ENCODE measurements at regions not wholly inside any gene's neighbourhood (a gene's known extent, or its start where the extent isn't known, plus 50 kb on each side); places are given as distances from the start of the nearest gene placed in this dataset.

DNA sequence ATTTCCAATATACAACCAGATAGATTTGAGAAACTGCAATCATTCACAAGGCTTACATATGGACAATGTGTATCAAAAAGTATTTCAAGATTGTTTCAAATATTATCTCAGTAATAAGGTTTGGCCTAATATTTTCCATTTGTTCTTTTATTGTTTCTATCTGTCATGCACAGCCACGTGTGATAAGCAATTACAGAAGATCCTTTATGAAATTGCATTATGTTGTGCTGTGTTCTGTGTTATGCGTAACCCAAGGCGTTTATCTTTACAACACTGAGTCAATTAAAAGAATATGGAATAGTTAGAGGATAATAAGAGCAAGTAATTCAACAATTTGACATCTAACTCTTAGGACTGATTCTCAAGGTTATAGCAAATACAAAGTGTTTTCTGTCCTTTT, 1009.3 kb upstream of the PRMT6 start:
- peaks cover 5% of the 10 kb centered on the region for H3K9me3 Mint-ChIP-seq
- no peak overlapping the region for H3K27ac Mint-ChIP-seq
- H3K4me1 Mint-ChIP-seq = no peaks in the 10 kb centered on the region
- no peaks in the 10 kb centered on the region for H3K36me3 Mint-ChIP-seq (ENCODE audit: low read depth)
- no peaks in the 10 kb centered on the region for H3K27me3 Mint-ChIP-seq (ENCODE audit: low read depth)
- H3K4me3 Mint-ChIP-seq = no peak overlapping the region
- TF ChIP-seq, protein P1, sequence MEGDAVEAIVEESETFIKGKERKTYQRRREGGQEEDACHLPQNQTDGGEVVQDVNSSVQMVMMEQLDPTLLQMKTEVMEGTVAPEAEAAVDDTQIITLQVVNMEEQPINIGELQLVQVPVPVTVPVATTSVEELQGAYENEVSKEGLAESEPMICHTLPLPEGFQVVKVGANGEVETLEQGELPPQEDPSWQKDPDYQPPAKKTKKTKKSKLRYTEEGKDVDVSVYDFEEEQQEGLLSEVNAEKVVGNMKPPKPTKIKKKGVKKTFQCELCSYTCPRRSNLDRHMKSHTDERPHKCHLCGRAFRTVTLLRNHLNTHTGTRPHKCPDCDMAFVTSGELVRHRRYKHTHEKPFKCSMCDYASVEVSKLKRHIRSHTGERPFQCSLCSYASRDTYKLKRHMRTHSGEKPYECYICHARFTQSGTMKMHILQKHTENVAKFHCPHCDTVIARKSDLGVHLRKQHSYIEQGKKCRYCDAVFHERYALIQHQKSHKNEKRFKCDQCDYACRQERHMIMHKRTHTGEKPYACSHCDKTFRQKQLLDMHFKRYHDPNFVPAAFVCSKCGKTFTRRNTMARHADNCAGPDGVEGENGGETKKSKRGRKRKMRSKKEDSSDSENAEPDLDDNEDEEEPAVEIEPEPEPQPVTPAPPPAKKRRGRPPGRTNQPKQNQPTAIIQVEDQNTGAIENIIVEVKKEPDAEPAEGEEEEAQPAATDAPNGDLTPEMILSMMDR (IDR thresholded peaks at IDR 0.05; ENCODE audit: unreplicated experiment in 3 of 3) = no peak

DNA sequence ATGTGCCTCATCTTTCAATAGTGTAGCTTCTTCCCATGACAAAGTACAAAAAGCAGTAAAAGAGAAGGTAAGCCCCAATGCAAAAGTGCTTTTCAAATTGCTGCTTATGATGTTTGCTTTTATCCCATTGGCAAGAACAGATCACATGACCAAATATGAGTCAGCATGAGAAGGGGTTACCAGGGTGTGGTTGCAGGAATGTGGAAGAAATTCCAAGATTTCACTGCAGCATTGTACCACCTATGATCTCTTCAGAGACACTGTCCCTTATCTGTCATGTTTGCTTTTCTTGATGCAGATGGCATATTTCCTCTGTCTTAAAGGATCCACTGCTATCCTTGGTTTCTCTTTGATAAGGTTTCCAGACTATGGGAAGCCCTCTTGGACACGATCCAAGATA, 1006.9 kb upstream of the PRMT6 start:
- no peaks in the 10 kb centered on the region for H3K9me3 Mint-ChIP-seq
- H3K36me3 Mint-ChIP-seq (ENCODE audit: low read depth) = no peaks in the 10 kb centered on the region
- no peaks in the 10 kb centered on the region for H3K27me3 Mint-ChIP-seq (ENCODE audit: low read depth)
- TF ChIP-seq, protein P1 (IDR thresholded peaks at IDR 0.05; ENCODE audit: unreplicated experiment in 3 of 3) = no peak
- no peaks in the 10 kb centered on the region for H3K4me1 Mint-ChIP-seq
- no peak overlapping the region for H3K27ac Mint-ChIP-seq
- H3K4me3 Mint-ChIP-seq = no peak overlapping the region

DNA sequence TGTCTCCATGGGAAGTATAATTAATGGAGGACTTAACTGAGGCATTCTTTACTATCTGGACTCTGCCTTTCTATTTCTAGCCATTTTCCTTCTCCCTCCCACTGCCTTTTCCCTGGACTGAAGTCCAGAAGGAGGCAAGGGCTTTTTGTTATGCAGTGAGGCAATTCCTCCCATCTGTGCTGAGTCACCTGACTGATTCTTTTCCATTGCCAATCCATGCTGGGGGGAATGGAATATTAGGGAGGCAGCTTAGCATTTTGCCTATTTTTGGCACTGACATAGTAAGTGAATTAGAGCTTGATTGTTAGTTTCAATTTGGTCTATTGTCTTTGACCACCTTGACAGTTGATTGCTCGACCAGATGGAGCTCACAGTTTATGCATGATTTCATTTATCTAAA, 1000.6 kb upstream of the PRMT6 start:
- TF ChIP-seq, protein P1 (IDR thresholded peaks at IDR 0.05; ENCODE audit: unreplicated experiment in 3 of 3) = no peak
- Mint-ChIP-seq H3K4me1 (no peaks in the 10 kb centered on the region), H3K4me3 (no peak overlapping the region), H3K27me3 (ENCODE audit: low read depth) (no peaks in the 10 kb centered on the region), H3K27ac (no peak overlapping the region), H3K9me3 (no peaks in the 10 kb centered on the region), H3K36me3 (ENCODE audit: low read depth) (no peaks in the 10 kb centered on the region)

DNA sequence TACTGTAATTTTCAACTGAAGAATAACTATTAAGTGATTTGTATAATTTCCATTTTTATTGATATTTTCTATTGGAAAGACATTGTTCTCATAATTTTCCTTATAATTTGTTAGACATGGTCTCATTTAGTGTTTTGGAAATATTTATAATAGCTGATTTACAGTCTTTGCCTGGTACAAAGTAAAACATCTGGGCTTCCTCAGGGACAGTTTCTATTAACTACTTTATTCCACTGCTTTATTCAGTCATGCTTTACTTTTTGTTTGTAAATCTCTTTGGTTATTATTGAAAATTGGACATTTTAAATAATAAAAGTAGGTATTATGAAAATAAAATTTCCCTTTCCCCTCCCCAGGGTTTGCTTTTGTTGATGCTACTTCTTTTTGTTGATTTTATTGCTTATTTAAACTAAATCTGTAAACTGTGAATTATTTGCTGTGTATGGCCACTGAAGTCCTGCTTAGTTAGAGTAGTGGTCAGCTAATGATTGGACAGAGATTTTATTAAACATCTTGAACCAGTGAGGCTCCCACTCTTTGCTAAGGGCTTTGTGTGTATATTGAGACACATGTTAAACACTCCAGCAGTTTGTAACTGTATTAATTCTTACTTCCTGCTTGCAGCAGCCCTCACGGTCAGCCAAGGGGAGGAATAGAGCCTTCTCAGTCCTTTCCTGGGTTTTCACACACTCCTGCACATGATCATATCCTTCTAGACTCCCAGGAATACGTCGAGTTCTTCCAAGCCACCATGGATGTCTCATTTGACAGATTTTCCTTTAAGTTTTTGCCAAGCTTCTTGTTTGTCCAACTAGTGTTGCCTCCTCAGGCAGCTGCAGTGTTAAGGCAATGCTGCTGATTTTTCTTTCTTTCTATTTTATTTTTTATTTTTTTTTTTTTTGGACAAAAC, 994.6 kb upstream of the PRMT6 start:
- Mint-ChIP-seq H3K27ac (peak overlapping the region; percentile 65 to 75 (median 72)), H3K36me3 (ENCODE audit: low read depth) (no peaks in the 10 kb centered on the region), H3K9me3 (peaks cover 3% of the 10 kb centered on the region), H3K27me3 (ENCODE audit: low read depth) (no peaks in the 10 kb centered on the region), H3K4me1 (peaks cover 9% of the 10 kb centered on the region), H3K4me3 (peak overlapping the region in 1 of 3 experiments; percentile 3)
- TF ChIP-seq, protein P1 (IDR thresholded peaks at IDR 0.05; ENCODE audit: unreplicated experiment in 3 of 3) = no peak

DNA sequence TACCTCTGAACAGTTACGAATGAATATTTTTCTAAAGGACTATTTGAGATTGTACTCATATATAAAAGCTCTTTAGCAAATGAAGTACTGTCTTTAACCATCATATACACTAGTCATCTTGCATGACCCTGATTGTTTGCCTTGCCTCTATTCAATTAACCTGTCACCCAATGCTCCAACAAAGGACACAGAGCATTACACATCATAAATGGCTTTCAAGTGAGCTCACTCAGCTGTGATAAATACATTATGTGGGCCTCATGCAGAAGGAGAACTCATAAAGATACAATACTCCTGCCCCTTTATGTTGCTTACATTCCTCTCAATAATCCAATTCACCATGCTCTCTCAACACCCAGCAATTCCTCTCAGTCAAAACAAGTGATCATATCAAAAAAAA, 993.0 kb upstream of the PRMT6 start:
- TF ChIP-seq, protein P1 (IDR thresholded peaks at IDR 0.05; ENCODE audit: unreplicated experiment in 3 of 3) = no peak
- H3K4me1 Mint-ChIP-seq = peaks cover 9% of the 10 kb centered on the region
- no peaks in the 10 kb centered on the region for H3K36me3 Mint-ChIP-seq (ENCODE audit: low read depth)
- no peaks in the 10 kb centered on the region for H3K27me3 Mint-ChIP-seq (ENCODE audit: low read depth)
- no peak overlapping the region for H3K4me3 Mint-ChIP-seq
- H3K9me3 Mint-ChIP-seq = peaks cover 3% of the 10 kb centered on the region
- H3K27ac Mint-ChIP-seq = peak overlapping the region in 1 of 3 experiments; percentile 28
